Activated CD4-positive, alpha-beta memory T cell treated with anti-CD3 and anti-CD28 coated beads, Interleukin-2, amount 10 ng/mL, durations not matched to agents 7 days and 5 days (primary cell): ENCODE measurements at regions not wholly inside any gene's neighbourhood (a gene's known extent, or its start where the extent isn't known, plus 50 kb on each side); places are given as distances from the start of the nearest gene placed in this dataset.
"Not testable (repeated sequence)": the region's sequence is repeated elsewhere in the genome, so short reads cannot be mapped to it uniquely, and the experiment has no call there.

Experiments used
- CTCF ChIA-PET: fragments of 350-600 bp; sonication (Branson Sonifier 250); formaldehyde crosslinking; loops from one replicate; lab custom pipeline; 2021; ENCODE audit warnings: antibody characterized with exemption, inconsistent platforms; lab: Charles Lee
- POLR2A ChIA-PET: fragments of 350-600 bp; sonication (Branson Sonifier 250); formaldehyde crosslinking; loops from one replicate; lab custom pipeline; 2021; ENCODE audit warnings: antibody characterized with exemption; lab: Charles Lee
- DNase-seq: peaks from one replicate; pipeline ENCODE4 v3.0.0-alpha.2; 2020
- H3K27ac Mint-ChIP-seq: one replicate; pipeline ENCODE4 v1.8.0; 2021; ENCODE audit warnings: mild to moderate bottlenecking, mixed read lengths
- H3K27me3 Mint-ChIP-seq: one replicate; pipeline ENCODE4 v1.8.0; 2021; ENCODE audit warnings: mixed read lengths
- H3K36me3 Mint-ChIP-seq: one replicate; pipeline ENCODE4 v1.8.0; 2021; ENCODE audit warnings: low read depth, mixed read lengths
- H3K4me1 Mint-ChIP-seq: one replicate; pipeline ENCODE4 v1.8.0; 2021; ENCODE audit warnings: mixed read lengths
- H3K4me3 Mint-ChIP-seq: one replicate; pipeline ENCODE4 v1.8.0; 2021; ENCODE audit warnings: mild to moderate bottlenecking, mixed read lengths
- H3K9me3 Mint-ChIP-seq: one replicate; pipeline ENCODE4 v1.8.0; 2021; ENCODE audit warnings: mixed read lengths

DNA sequence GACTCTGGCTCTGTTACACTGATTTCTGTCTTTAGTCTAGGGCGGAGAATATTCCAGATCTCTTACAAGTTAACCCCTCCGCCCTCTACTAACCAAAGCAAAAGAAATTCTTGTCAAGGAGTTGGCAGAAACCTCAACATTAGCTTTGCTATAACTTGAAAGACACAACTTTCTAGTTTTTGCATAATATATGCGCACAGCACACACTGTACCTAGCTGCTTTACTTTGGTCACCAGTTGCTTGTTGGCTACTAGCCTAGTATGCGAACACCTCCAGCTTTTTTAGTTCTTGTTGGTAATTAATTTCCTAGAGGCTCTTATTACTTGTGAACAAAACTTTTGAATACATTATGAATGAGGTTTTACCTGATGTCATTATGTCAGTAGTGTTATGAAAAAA is 348.8 kb upstream of the C2CD4B start:
- Mint-ChIP-seq H3K4me3 (no peak overlapping the region), H3K27ac (no peak overlapping the region), H3K9me3 (no peaks in the 10 kb centered on the region), H3K27me3 (peaks cover 15% of the 10 kb centered on the region), H3K4me1 (no peaks in the 10 kb centered on the region), H3K36me3 (no peaks in the 10 kb centered on the region)
- DNase-seq: no peak
- CTCF ChIA-PET: no interaction called here
- POLR2A ChIA-PET: no interaction called here

- H3K36me3 Mint-ChIP-seq: no peaks in the 10 kb centered on the region
- H3K4me3 Mint-ChIP-seq: no peak overlapping the region
- CTCF ChIA-PET: no interaction called here
- H3K27ac Mint-ChIP-seq: no peak overlapping the region
- no peaks in the 10 kb centered on the region for H3K9me3 Mint-ChIP-seq
- peaks cover 15% of the 10 kb centered on the region for H3K27me3 Mint-ChIP-seq
- no peaks in the 10 kb centered on the region for H3K4me1 Mint-ChIP-seq
- POLR2A ChIA-PET: no interaction called here
- no peak for DNase-seq
Measured at GRCh38 chr15:62515696-62516395, 350.8 kb upstream of the C2CD4B start.

GRCh38 chr15:62517541-62517940 is 352.5 kb upstream of the C2CD4B start:
- Mint-ChIP-seq H3K9me3 (no peaks in the 10 kb centered on the region), H3K4me1 (no peaks in the 10 kb centered on the region), H3K27ac (no peak overlapping the region), H3K4me3 (no peak overlapping the region), H3K27me3 (peaks cover 19% of the 10 kb centered on the region), H3K36me3 (no peaks in the 10 kb centered on the region)
- ChIA-PET CTCF (no interaction called here), POLR2A (no interaction called here)
- DNase-seq: no peak

DNA sequence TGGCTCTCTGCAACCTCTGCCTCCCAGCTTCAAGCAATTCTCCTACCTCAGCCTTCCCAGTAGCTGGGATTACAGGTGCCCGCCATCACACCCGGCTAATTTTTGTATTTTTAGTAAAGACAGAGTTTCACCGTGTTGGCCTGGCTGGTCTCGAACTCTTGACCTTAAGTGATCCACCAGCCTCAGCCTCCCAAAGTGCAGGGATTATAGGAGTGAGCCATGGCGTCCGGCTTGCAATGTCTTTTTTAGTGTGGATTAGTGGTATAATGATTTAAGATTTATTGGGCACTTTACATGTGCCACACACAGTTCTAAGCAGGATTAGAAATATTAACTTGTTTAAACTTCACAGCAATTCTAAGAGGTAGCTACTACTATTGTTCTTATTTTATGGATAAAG is 353.6 kb upstream of the C2CD4B start:
- POLR2A ChIA-PET: interaction anchor here (0.6 kb wide), 1 partner anchor 39 kb away, joined by 3 read pairs; no protein-coding TSS in a partner anchor
- H3K9me3 Mint-ChIP-seq, CTCF ChIA-PET, H3K36me3 Mint-ChIP-seq, H3K27ac Mint-ChIP-seq, H3K4me3 Mint-ChIP-seq, DNase-seq, H3K4me1 Mint-ChIP-seq: not testable (repeated sequence)
- H3K27me3 Mint-ChIP-seq: peaks cover 10% of the 10 kb centered on the region

DNA sequence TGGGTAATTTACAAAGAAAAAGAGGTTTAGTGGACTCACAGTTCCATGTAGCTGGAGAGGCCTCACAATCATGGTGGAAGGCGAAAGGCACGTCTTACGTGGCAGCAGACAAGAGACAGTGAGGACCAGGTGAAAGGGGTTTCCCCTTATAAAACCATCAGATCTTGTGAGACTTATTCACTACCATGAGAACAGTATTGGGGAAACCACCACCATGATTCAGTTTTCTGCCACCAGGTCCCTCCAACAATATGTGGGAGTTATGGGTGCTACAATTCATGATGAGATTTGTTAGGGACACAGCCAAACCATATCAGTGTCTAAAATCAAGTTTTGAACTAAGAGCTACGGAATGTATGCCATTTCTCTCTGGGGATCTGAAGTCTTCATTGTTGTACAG is 354.8 kb upstream of the C2CD4B start:
- Mint-ChIP-seq H3K27me3 (peaks cover 7% of the 10 kb centered on the region), H3K27ac (no peak overlapping the region), H3K4me3 (no peak overlapping the region), H3K4me1 (no peaks in the 10 kb centered on the region), H3K36me3 (no peaks in the 10 kb centered on the region), H3K9me3 (no peaks in the 10 kb centered on the region)
- ChIA-PET POLR2A (no interaction called here), CTCF (no interaction called here)
- DNase-seq: no peak

GRCh38 chr15:62520887-62521286 is 355.8 kb upstream of the C2CD4B start:
- H3K4me3 Mint-ChIP-seq: no peak overlapping the region
- H3K4me1 Mint-ChIP-seq: no peaks in the 10 kb centered on the region
- no peaks in the 10 kb centered on the region for H3K36me3 Mint-ChIP-seq
- no peak for DNase-seq
- no peak overlapping the region for H3K27ac Mint-ChIP-seq
- peaks cover 7% of the 10 kb centered on the region for H3K27me3 Mint-ChIP-seq
- ChIA-PET POLR2A (no interaction called here), CTCF (no interaction called here)
- no peaks in the 10 kb centered on the region for H3K9me3 Mint-ChIP-seq

DNA sequence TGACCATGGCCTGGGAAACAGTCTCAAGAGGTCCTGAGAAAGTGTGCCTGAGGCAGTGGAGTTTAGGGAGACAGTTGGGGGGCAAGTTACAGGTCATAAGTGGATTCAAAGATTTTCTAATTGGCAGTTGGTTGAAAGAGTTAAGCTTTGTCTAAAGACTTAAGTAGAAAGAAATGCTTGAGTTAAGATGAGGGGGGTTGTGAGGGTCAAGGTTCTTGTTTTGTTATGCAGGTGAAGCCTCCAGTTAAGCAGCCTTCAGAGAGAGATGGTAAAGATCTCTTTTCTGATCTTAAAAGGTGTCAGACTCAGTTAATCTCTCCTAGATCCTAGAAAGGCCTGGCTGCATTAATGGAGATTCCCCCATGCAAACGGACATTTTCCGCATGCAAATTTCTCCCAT is 356.3 kb upstream of the C2CD4B start:
- Mint-ChIP-seq H3K27ac (no peak overlapping the region), H3K27me3 (peaks cover 9% of the 10 kb centered on the region), H3K4me3 (no peak overlapping the region), H3K36me3 (no peaks in the 10 kb centered on the region), H3K9me3 (no peaks in the 10 kb centered on the region), H3K4me1 (no peaks in the 10 kb centered on the region)
- ChIA-PET CTCF (no interaction called here), POLR2A (no interaction called here)
- DNase-seq: no peak

DNA sequence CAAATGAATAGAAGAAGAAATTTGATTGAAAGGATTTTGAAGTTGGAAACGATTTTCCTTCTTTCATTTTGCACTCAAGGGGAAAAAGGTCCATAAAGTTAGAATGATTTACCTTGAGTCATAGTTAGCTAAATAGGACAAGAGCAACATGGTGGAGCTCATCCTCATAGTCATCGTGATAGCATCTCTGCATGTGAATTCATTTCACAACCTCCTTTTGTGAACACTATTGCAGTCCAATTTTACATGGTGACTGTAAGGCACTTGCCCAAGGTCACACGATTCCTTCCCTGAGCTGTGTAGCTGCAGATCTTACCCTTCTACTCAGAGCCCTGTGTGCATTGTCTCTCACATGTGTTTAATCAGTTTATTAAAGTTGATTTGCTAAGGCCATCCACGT is 359.8 kb upstream of the C2CD4B start:
- no peak for DNase-seq
- Mint-ChIP-seq H3K27me3 (peaks cover 10% of the 10 kb centered on the region), H3K4me3 (no peak overlapping the region), H3K27ac (no peak overlapping the region), H3K9me3 (no peaks in the 10 kb centered on the region), H3K4me1 (no peaks in the 10 kb centered on the region), H3K36me3 (no peaks in the 10 kb centered on the region)
- CTCF ChIA-PET: no interaction called here
- POLR2A ChIA-PET: no interaction called here

GRCh38 chr15:62527387-62527786 is 362.3 kb upstream of the C2CD4B start:
- ChIA-PET CTCF (no interaction called here), POLR2A (no interaction called here)
- no peaks in the 10 kb centered on the region for H3K4me1 Mint-ChIP-seq
- H3K36me3 Mint-ChIP-seq: no peaks in the 10 kb centered on the region
- no peak for DNase-seq
- H3K4me3 Mint-ChIP-seq: no peak overlapping the region
- no peak overlapping the region for H3K27ac Mint-ChIP-seq
- H3K9me3 Mint-ChIP-seq: no peaks in the 10 kb centered on the region
- H3K27me3 Mint-ChIP-seq: peaks cover 6% of the 10 kb centered on the region

- Mint-ChIP-seq H3K9me3 (no peaks in the 10 kb centered on the region), H3K36me3 (no peaks in the 10 kb centered on the region), H3K27ac (no peak overlapping the region), H3K4me3 (no peak overlapping the region), H3K4me1 (no peaks in the 10 kb centered on the region), H3K27me3 (peaks cover 6% of the 10 kb centered on the region)
- CTCF ChIA-PET: no interaction called here
- no peak for DNase-seq
- POLR2A ChIA-PET: no interaction called here
Measured at GRCh38 chr15:62528505-62528904, 363.4 kb upstream of the C2CD4B start.

DNA sequence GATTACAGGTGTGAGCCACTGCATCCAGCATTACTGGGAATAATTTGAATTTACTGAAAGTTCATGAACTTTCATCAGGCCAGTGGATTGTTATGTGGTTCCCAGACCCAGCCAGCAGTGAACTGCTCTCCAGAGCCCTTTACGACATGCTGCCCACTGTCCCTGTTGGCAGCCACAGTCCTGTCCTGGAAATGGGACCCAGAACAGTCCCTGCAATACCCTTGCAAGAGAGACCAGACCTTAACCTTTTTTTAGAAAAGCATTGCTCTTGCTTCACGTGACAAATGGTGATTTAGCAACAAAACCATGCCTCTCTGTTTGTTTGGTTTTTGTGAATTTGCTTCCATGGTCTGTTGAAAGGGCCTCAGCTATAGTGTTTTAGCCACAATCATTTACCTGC is 367.3 kb upstream of the C2CD4B start:
- H3K4me1 Mint-ChIP-seq: no peaks in the 10 kb centered on the region
- no peaks in the 10 kb centered on the region for H3K36me3 Mint-ChIP-seq
- ChIA-PET POLR2A (no interaction called here), CTCF (no interaction called here)
- no peak for DNase-seq
- no peak overlapping the region for H3K27ac Mint-ChIP-seq
- H3K9me3 Mint-ChIP-seq: no peaks in the 10 kb centered on the region
- no peak overlapping the region for H3K4me3 Mint-ChIP-seq
- peaks cover 2% of the 10 kb centered on the region for H3K27me3 Mint-ChIP-seq

DNA sequence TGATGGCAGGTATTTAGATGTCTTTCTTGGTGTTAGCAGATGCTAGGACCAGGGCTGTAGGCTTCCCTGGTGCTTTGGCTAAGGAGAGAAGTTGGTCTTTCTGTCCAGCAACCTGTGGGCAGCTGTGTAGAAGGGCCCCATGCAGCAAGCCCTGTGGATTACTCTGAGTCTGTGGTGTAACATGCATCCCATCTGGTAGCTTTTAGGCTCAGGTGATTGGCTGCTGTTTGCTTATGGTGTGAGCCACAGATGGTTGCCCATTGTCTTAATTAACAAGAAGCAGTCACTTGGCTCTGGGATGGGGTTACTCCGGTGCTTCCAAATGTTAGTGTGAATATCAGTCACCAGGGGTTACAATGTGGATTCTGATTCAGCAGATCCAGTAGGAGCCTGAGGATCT is 368.6 kb upstream of the C2CD4B start:
- Mint-ChIP-seq H3K4me3 (no peak overlapping the region), H3K9me3 (no peaks in the 10 kb centered on the region), H3K27ac (no peak overlapping the region), H3K4me1 (no peaks in the 10 kb centered on the region), H3K36me3 (no peaks in the 10 kb centered on the region), H3K27me3 (peaks cover 3% of the 10 kb centered on the region)
- CTCF ChIA-PET: no interaction called here
- POLR2A ChIA-PET: no interaction called here
- no peak for DNase-seq

DNA sequence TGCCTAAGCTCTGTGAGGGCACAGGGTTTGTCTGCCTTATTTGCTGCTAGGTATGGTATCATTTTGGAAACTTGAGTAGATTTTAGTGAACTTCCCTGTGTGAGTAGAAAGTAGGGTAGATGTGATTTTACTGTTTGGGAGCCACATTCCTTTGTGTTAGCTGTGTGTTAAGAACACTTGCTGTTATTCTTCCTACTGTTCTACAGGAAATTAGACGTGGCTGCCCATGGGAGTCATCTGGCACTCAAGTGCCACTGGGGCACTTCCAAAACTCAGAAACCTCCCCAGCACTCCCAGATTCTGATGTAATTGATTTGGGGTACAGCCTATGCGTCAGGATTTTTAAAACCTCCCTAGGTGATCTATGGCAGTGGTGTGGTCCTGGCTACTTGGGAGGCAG is 369.9 kb upstream of the C2CD4B start:
- no peak overlapping the region for H3K27ac Mint-ChIP-seq
- H3K4me1 Mint-ChIP-seq: no peaks in the 10 kb centered on the region
- POLR2A ChIA-PET: no interaction called here
- CTCF ChIA-PET: no interaction called here
- DNase-seq: no peak
- H3K27me3 Mint-ChIP-seq: peaks cover 2% of the 10 kb centered on the region
- no peak overlapping the region for H3K4me3 Mint-ChIP-seq
- H3K36me3 Mint-ChIP-seq: no peaks in the 10 kb centered on the region
- H3K9me3 Mint-ChIP-seq: no peaks in the 10 kb centered on the region

DNA sequence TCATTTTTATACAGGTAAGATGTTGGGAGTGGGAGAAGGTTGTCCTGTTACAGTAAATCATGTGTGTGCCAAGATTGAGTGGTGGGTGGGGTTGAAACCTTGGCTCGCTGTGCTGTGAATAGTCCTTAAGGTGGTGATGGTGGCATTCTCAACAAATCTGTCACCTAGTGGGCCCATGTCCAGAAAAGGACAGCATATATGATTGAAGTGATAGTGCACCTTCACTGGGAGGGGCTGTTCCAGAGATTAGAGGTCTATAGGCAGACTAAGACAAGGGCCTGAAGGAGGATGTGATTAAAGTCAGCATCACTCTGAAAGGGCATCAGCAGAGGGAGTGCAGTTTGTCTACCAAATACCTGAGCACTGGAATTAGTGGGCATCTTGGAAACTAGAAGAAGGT is 374.2 kb upstream of the C2CD4B start:
- no peaks in the 10 kb centered on the region for H3K4me1 Mint-ChIP-seq
- CTCF ChIA-PET: no interaction called here
- no peak overlapping the region for H3K4me3 Mint-ChIP-seq
- H3K27me3 Mint-ChIP-seq: peaks cover 2% of the 10 kb centered on the region
- no peak for DNase-seq
- no peaks in the 10 kb centered on the region for H3K36me3 Mint-ChIP-seq
- H3K27ac Mint-ChIP-seq: no peak overlapping the region
- no peaks in the 10 kb centered on the region for H3K9me3 Mint-ChIP-seq
- POLR2A ChIA-PET: no interaction called here
